ENCODE measurements at regions not wholly inside any gene's neighbourhood (a gene's known extent, or its start where the extent isn't known, plus 50 kb on each side); places are given as distances from the start of the nearest gene placed in this dataset.

- BruUV-seq (replicated peaks) = no TSS peak
- DNase-seq (ENCODE audit: low read depth, low spot score) (no peak), FAIRE-seq (no peak), ATAC-seq (no peak)
- POLR2A ChIA-PET = no interaction called here
- TF ChIP-seq, protein P1, sequence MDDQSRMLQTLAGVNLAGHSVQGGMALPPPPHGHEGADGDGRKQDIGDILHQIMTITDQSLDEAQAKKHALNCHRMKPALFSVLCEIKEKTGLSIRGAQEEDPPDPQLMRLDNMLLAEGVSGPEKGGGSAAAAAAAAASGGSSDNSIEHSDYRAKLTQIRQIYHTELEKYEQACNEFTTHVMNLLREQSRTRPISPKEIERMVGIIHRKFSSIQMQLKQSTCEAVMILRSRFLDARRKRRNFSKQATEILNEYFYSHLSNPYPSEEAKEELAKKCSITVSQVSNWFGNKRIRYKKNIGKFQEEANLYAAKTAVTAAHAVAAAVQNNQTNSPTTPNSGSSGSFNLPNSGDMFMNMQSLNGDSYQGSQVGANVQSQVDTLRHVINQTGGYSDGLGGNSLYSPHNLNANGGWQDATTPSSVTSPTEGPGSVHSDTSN (IDR thresholded peaks at IDR 0.05; ENCODE audit: insufficient replicate concordance, low read depth, low read length) = no peak
- no peak for TF ChIP-seq TBL1XR1 (IDR thresholded peaks at IDR 0.05; ENCODE audit: low read depth, low read length)
- TF ChIP-seq KDM1A (IDR thresholded peaks at IDR 0.05; ENCODE audit: borderline replicate concordance) = no peak
- H2AFZ ChIP-seq (ENCODE audit: control insufficient read depth, low read depth, low read length) = no peak overlapping the region
- H3K27me3 ChIP-seq (replicated peaks in 1 of 2; ENCODE audit: control insufficient read depth in 2 of 2, insufficient read depth in 2 of 2, low read length in 1 of 2) = no peaks in the 10 kb centered on the region
- CTCF ChIA-PET = no interaction called here
- H3K4me3 ChIP-seq = no peak overlapping the region
- intact Hi-C loops (cut with micrococcal nuclease; ENCODE audit: unreplicated experiment) = no loop called here
- H4K20me1 ChIP-seq (ENCODE audit: control insufficient read depth, insufficient read depth) = no peaks in the 10 kb centered on the region
- H3K4me2 ChIP-seq (ENCODE audit: control insufficient read depth, insufficient read depth) = no peak overlapping the region
- no peak overlapping the region for H3K9ac ChIP-seq (ENCODE audit: control insufficient read depth, insufficient read depth, low read length)
- 0% methylated on average over 2 of the region's 2 CpGs for WGBS (ENCODE audit: insufficient coverage, insufficient replicate concordance, low lambda C conversion rate, missing lambda C conversion rate)
- no peaks in the 10 kb centered on the region for H3K79me2 ChIP-seq (ENCODE audit: control insufficient read depth, insufficient read depth, low read length)
- in situ Hi-C loops (cut with MboI) = no loop called here
- no peaks in the 10 kb centered on the region for H3K36me3 ChIP-seq (ENCODE audit: control insufficient read depth in 2 of 2, insufficient read depth in 2 of 2, low read length in 1 of 2)
- no peaks in the 10 kb centered on the region for H3K4me1 ChIP-seq (ENCODE audit: control insufficient read depth, insufficient read depth, low read length)
- H3K9me3 ChIP-seq (replicated peaks; ENCODE audit: control insufficient read depth, insufficient read depth, low read length) = no peaks in the 10 kb centered on the region
- H3K27ac ChIP-seq (ENCODE audit: control insufficient read depth, insufficient read depth) = no peak overlapping the region
- SMC1A ChIA-PET (ENCODE audit: uncharacterized antibody, unreplicated experiment) = interaction anchor here (0.6 kb wide), 1 partner anchor 898 kb away, joined by 3 read pairs; no protein-coding TSS in a partner anchor
- RAD21 ChIA-PET (ENCODE audit: unreplicated experiment) = no interaction called here
These were observed 259.4 kb upstream of the CENPE start for GRCh38 chr4:103457566-103457965.

DNA sequence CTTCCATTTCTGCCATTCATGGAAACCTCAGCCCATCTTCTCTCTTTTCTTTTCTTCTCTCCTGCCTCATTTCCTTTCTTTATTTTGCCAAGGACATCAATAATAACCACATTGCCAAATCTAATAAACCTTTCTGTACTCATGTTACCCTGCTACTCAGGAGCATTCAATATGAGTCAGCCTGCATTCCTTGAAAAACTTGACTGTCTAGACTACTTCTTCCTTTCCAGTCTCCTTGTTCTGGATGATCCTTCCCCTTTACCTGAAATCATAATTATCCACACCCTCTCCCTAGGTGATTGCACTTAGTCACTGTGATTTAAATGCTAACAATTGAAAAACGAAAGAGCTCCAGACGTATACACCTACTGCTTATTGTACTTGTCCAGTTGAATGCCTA, 253.2 kb upstream of the CENPE start:
- WGBS (ENCODE audit: insufficient coverage, insufficient replicate concordance, low lambda C conversion rate, missing lambda C conversion rate) = 0% methylated on average over 2 of the region's 2 CpGs
- H3K27me3 ChIP-seq (replicated peaks in 1 of 2; ENCODE audit: control insufficient read depth in 2 of 2, insufficient read depth in 2 of 2, low read length in 1 of 2) = no peaks in the 10 kb centered on the region
- H2AFZ ChIP-seq (ENCODE audit: control insufficient read depth, low read depth, low read length) = no peak overlapping the region
- H3K79me2 ChIP-seq (ENCODE audit: control insufficient read depth, insufficient read depth, low read length) = no peaks in the 10 kb centered on the region
- ChIA-PET POLR2A (no interaction called here), SMC1A (ENCODE audit: uncharacterized antibody, unreplicated experiment) (no interaction called here), RAD21 (ENCODE audit: unreplicated experiment) (no interaction called here), CTCF (no interaction called here)
- FAIRE-seq (no peak), ATAC-seq (no peak), DNase-seq (ENCODE audit: low read depth, low spot score) (no peak)
- no peaks in the 10 kb centered on the region for H3K9me3 ChIP-seq (replicated peaks; ENCODE audit: control insufficient read depth, insufficient read depth, low read length)
- no peak for TF ChIP-seq ZNF217 (IDR thresholded peaks at IDR 0.05)
- no peak overlapping the region for H3K4me3 ChIP-seq
- no peak overlapping the region for H3K9ac ChIP-seq (ENCODE audit: control insufficient read depth, insufficient read depth, low read length)
- intact Hi-C loops (cut with micrococcal nuclease; ENCODE audit: unreplicated experiment) (no loop called here), in situ Hi-C loops (cut with MboI) (no loop called here)
- no peak overlapping the region for H3K27ac ChIP-seq (ENCODE audit: control insufficient read depth, insufficient read depth)
- no peaks in the 10 kb centered on the region for H3K36me3 ChIP-seq (ENCODE audit: control insufficient read depth in 2 of 2, insufficient read depth in 2 of 2, low read length in 1 of 2)
- H3K4me2 ChIP-seq (ENCODE audit: control insufficient read depth, insufficient read depth) = no peak overlapping the region
- H3K4me1 ChIP-seq (ENCODE audit: control insufficient read depth, insufficient read depth, low read length) = no peaks in the 10 kb centered on the region
- no TSS peak for BruUV-seq (replicated peaks)
- no peaks in the 10 kb centered on the region for H4K20me1 ChIP-seq (ENCODE audit: control insufficient read depth, insufficient read depth)

Measured in GM12878 (cell line).